T-helper 2 cell treated with Interferon-gamma antibody and Interleukin-4, amounts not matched to agents 5 μg/mL and 100 μg/mL, for 36 hours (primary cell): ENCODE measurements at regions not wholly inside any gene's neighbourhood (a gene's known extent, or its start where the extent isn't known, plus 50 kb on each side); places are given as distances from the start of the nearest gene placed in this dataset.
"Not testable (repeated sequence)": the region's sequence is repeated elsewhere in the genome, so short reads cannot be mapped to it uniquely, and the experiment has no call there.

Experiments
- DNase-seq: peaks from one replicate; pipeline ENCODE4 v3.0.0; 2021; ENCODE audit warnings: low spot score
- H3K27ac Mint-ChIP-seq: one replicate; pipeline ENCODE4 v1.8.0; 2021; ENCODE audit warnings: mild to moderate bottlenecking, mixed read lengths
- H3K27me3 Mint-ChIP-seq: one replicate; pipeline ENCODE4 v1.8.0; 2021; ENCODE audit warnings: low read depth, mixed read lengths
- H3K36me3 Mint-ChIP-seq: one replicate; pipeline ENCODE4 v1.8.0; 2021; ENCODE audit warnings: low read depth, mixed read lengths
- H3K4me1 Mint-ChIP-seq: one replicate; pipeline ENCODE4 v1.8.0; 2021; ENCODE audit warnings: low read depth, mixed read lengths
- H3K4me3 Mint-ChIP-seq: one replicate; pipeline ENCODE4 v1.8.0; 2022; ENCODE audit warnings: mild to moderate bottlenecking, moderate library complexity, mixed read lengths
- H3K9me3 Mint-ChIP-seq: one replicate; pipeline ENCODE4 v1.8.0; 2021; ENCODE audit warnings: mixed read lengths

- Mint-ChIP-seq H3K27ac (no peak overlapping the region), H3K4me3 (no peak overlapping the region), H3K4me1 (peaks cover 45% of the 10 kb centered on the region), H3K36me3 (no peaks in the 10 kb centered on the region), H3K9me3 (no peaks in the 10 kb centered on the region), H3K27me3 (no peaks in the 10 kb centered on the region)
- DNase-seq: no peak
Measured at GRCh38 chr1:234836776-234837357, 226.9 kb upstream of the IRF2BP2 start.

- Mint-ChIP-seq H3K27ac (no peak overlapping the region), H3K36me3 (no peaks in the 10 kb centered on the region), H3K27me3 (no peaks in the 10 kb centered on the region), H3K4me3 (no peak overlapping the region), H3K9me3 (no peaks in the 10 kb centered on the region), H3K4me1 (peaks cover 38% of the 10 kb centered on the region)
- DNase-seq: no peak
Measured at GRCh38 chr1:234836045-234836681, 226.2 kb upstream of the IRF2BP2 start.

- Mint-ChIP-seq H3K27ac (no peak overlapping the region), H3K4me3 (no peak overlapping the region), H3K36me3 (no peaks in the 10 kb centered on the region), H3K27me3 (no peaks in the 10 kb centered on the region), H3K4me1 (peaks cover 30% of the 10 kb centered on the region), H3K9me3 (no peaks in the 10 kb centered on the region)
- no peak for DNase-seq
Measured at GRCh38 chr1:234835239-234835638, 225.3 kb upstream of the IRF2BP2 start.

- no peak overlapping the region for H3K27ac Mint-ChIP-seq
- H3K27me3 Mint-ChIP-seq: no peaks in the 10 kb centered on the region
- no peak for DNase-seq
- peaks cover 25% of the 10 kb centered on the region for H3K4me1 Mint-ChIP-seq
- no peaks in the 10 kb centered on the region for H3K36me3 Mint-ChIP-seq
- no peaks in the 10 kb centered on the region for H3K9me3 Mint-ChIP-seq
- no peak overlapping the region for H3K4me3 Mint-ChIP-seq
Measured at GRCh38 chr1:234833646-234834045, 223.7 kb upstream of the IRF2BP2 start.

- Mint-ChIP-seq H3K4me3 (no peak overlapping the region), H3K4me1 (peaks cover 25% of the 10 kb centered on the region), H3K9me3 (no peaks in the 10 kb centered on the region), H3K27me3 (no peaks in the 10 kb centered on the region), H3K27ac (no peak overlapping the region), H3K36me3 (no peaks in the 10 kb centered on the region)
- DNase-seq: no peak
Measured at GRCh38 chr1:234833118-234833517, 223.1 kb upstream of the IRF2BP2 start.

DNA sequence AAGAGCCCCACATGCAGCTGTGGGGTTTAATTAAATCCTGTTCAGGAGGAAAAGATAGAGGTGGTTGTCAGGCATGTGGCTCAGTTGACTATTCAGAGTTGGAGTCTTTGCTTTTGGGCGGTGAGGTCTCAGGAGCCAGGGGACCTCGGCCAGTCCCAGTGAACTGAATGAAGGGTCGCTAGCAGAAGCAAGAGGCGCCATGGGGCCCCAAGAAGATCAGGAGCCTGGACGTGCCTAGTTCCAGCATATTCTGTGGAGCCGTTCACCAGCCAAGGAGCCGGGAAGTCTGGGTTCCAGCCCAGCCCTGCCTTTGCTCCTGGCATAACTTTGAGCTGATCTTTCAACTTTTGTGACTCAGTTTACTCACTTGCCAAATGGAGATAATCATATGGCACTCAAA is 217.7 kb upstream of the IRF2BP2 start:
- no peak overlapping the region for H3K27ac Mint-ChIP-seq
- H3K4me3 Mint-ChIP-seq: no peak overlapping the region
- H3K4me1 Mint-ChIP-seq: peaks cover 29% of the 10 kb centered on the region
- no peak for DNase-seq
- no peaks in the 10 kb centered on the region for H3K9me3 Mint-ChIP-seq
- no peaks in the 10 kb centered on the region for H3K27me3 Mint-ChIP-seq
- H3K36me3 Mint-ChIP-seq: no peaks in the 10 kb centered on the region

DNA sequence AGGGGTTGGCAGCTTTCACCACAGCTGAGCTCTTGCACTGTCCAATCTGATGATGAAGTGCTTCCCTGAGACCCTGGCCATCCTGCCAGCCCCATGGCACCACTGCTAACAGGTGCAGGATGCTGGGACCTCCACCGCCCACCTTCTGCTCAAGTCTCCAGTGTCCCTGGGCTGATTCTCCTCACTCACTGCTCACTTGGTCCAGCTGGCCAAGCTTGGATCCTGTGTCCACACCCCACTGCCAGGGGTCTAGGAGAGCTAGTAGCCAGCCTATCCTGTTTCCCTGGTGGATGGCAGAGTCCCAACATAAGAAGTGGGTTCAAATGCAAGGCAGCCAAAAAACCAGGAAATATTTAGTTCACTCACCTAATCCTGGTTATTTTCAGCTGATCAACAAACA is 217.2 kb upstream of the IRF2BP2 start:
- Mint-ChIP-seq H3K9me3 (no peaks in the 10 kb centered on the region), H3K4me1 (peaks cover 29% of the 10 kb centered on the region), H3K27ac (no peak overlapping the region), H3K27me3 (no peaks in the 10 kb centered on the region), H3K4me3 (no peak overlapping the region), H3K36me3 (no peaks in the 10 kb centered on the region)
- no peak for DNase-seq

DNA sequence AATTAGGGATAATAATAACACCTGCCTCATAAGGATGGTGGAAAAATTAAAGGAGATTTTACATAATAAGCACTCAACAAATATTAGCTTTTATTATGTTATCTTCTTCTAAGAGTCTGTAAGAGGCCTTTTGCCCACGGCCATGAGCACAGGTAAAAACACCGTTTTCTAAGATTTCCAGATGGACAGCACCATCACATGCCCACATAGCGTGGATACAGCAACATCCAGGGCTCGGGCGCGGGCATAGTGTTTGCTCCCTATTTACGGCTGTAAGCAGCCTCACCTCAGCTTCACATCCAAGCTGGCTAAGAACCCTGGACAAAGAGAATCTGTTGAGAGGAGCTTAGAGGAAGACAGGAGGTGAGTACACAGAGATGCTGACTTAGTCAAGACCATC is 216.4 kb upstream of the IRF2BP2 start:
- no peak overlapping the region for H3K4me3 Mint-ChIP-seq
- no peaks in the 10 kb centered on the region for H3K9me3 Mint-ChIP-seq
- DNase-seq: no peak
- H3K27me3 Mint-ChIP-seq: no peaks in the 10 kb centered on the region
- H3K36me3 Mint-ChIP-seq: no peaks in the 10 kb centered on the region
- peaks cover 29% of the 10 kb centered on the region for H3K4me1 Mint-ChIP-seq
- no peak overlapping the region for H3K27ac Mint-ChIP-seq

GRCh38 chr1:234825498-234826165 is 215.7 kb upstream of the IRF2BP2 start:
- H3K27me3 Mint-ChIP-seq: no peaks in the 10 kb centered on the region
- no peak overlapping the region for H3K27ac Mint-ChIP-seq
- no peak overlapping the region for H3K4me3 Mint-ChIP-seq
- no peaks in the 10 kb centered on the region for H3K36me3 Mint-ChIP-seq
- no peak for DNase-seq
- H3K9me3 Mint-ChIP-seq: no peaks in the 10 kb centered on the region
- H3K4me1 Mint-ChIP-seq: peaks cover 29% of the 10 kb centered on the region

DNA sequence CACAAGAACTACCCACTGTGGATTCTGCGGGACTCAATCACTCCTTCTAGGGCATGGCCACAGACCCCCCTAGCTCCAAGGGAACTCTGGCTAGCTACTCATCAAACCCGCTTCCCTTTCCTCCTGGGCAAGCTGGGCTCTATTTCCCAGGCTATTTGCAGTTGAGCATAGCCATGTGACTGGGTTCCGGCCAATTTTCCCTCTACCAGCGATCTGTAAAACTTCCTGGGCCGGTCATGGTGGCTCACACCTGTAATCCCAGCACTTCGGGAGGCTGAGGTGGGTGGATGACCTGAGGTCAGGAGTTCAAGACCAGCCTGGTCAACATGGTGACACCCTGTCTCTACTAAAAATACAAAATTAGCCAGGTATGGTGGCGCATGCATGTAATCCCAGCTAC is 214.9 kb upstream of the IRF2BP2 start:
- H3K4me1 Mint-ChIP-seq: peaks cover 28% of the 10 kb centered on the region
- DNase-seq, H3K36me3 Mint-ChIP-seq, H3K4me3 Mint-ChIP-seq, H3K27ac Mint-ChIP-seq, H3K27me3 Mint-ChIP-seq, H3K9me3 Mint-ChIP-seq: not testable (repeated sequence)

DNA sequence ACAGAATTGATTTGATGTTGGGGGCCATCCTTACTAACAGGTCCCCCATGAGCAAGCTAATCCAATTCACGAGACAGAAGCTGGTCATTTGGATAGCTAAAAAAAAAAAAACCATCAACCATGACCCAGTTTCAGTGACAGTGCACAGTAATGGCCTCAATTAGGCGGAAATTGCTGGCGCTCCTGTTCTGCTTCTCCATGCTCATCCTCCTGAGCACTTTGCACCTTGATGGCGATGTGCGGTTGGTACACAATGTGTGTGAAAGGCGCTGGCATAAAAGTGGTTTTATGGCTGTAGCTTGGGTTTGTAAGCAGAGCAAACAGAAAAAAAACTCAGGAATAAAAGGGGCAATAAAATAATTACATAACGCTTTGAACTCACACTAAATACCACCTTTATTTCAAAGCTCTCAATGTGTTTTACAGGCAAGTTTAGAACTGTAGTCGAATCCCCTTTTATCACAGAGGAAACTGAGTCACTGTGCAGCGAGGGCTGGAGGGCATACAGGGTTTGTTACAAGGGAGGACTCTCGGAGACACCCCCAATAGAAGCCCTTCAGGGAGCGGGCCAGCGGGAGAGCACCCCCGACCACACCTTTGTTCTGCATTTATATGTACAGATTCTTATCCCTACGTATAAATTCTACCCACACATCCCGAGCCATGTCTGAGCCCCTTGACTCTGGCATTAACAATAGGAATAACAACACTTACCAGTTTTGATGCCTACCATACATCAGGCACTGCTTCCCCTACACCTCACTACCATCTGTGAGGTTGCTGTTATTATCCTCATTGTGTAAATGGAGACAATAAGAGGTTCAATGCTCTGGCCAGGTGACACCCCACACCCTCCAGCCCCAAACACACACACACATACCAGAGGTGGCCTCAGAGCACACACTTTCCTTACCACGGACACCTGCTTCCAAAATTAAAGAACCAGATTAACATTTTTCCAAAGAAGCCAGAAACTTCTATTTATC is 213.5 kb upstream of the IRF2BP2 start:
- Mint-ChIP-seq H3K27me3 (no peaks in the 10 kb centered on the region), H3K9me3 (no peaks in the 10 kb centered on the region), H3K4me1 (peaks cover 24% of the 10 kb centered on the region), H3K4me3 (no peak overlapping the region), H3K27ac (no peak overlapping the region), H3K36me3 (no peaks in the 10 kb centered on the region)
- no peak for DNase-seq

DNA sequence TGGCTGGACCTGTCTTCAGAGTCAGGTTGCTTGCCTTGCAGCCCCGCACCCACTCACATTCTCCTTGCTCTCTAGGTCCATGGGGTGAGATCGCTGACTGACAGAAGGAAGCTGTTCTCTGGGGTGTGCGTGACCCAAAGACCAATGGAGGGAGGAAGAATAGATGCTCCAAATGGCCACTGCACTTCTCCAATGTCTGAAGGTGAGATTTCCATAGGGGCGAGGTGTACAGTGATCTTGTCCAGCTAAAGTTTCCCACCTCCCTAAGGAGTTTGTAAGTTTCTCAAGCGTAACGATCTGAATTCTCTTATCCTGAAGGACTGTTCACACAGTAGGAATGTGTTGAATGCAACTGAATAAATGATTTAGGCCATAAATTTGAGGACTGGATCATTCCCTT is 211.9 kb upstream of the IRF2BP2 start:
- H3K27me3 Mint-ChIP-seq: no peaks in the 10 kb centered on the region
- no peak for DNase-seq
- H3K9me3 Mint-ChIP-seq: no peaks in the 10 kb centered on the region
- no peak overlapping the region for H3K27ac Mint-ChIP-seq
- peaks cover 21% of the 10 kb centered on the region for H3K4me1 Mint-ChIP-seq
- H3K36me3 Mint-ChIP-seq: no peaks in the 10 kb centered on the region
- H3K4me3 Mint-ChIP-seq: no peak overlapping the region

DNA sequence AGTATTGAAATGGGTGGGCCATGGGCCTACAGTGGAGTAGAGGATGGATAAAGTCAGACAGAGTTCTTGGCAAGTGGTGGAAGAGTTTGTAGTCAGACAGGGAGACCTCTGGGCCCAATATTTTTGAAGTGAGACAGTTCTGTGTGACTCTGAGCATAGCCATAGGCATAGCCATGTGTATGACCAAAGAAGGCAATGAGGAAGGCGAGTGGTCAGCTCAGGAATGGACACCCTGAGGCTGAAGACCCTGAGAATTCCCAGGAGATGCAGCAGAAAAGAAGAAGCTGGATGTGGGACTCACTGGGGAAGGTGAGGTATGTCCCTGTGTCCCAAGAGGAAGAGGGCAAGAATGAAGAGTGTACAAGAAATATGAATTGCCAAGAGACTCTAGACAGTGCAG is 210.6 kb upstream of the IRF2BP2 start:
- H3K4me1 Mint-ChIP-seq: peaks cover 13% of the 10 kb centered on the region

GRCh38 chr1:234819845-234820244 is 209.9 kb upstream of the IRF2BP2 start:
- H3K27ac Mint-ChIP-seq, H3K4me1 Mint-ChIP-seq, H3K36me3 Mint-ChIP-seq, H3K4me3 Mint-ChIP-seq, H3K9me3 Mint-ChIP-seq, H3K27me3 Mint-ChIP-seq, DNase-seq: not testable (repeated sequence)

More for the DNA sequence above, 210.6 kb upstream of the IRF2BP2 start:
- Mint-ChIP-seq H3K27me3 (no peaks in the 10 kb centered on the region), H3K36me3 (no peaks in the 10 kb centered on the region), H3K27ac (no peak overlapping the region), H3K4me3 (no peak overlapping the region), H3K9me3 (no peaks in the 10 kb centered on the region)
- no peak for DNase-seq
